T follicular helper cell (primary cell): ENCODE measurements at regions not wholly inside any gene's neighbourhood (a gene's known extent, or its start where the extent isn't known, plus 50 kb on each side); places are given as distances from the start of the nearest gene placed in this dataset.

Source experiments
- DNase-seq: peaks from one replicate; pipeline ENCODE4 v3.0.0-alpha.2; 2020; ENCODE audit warnings: low read depth

- DNase-seq = no peak
Observed at GRCh38 chr6:43903739-43904290, 133.8 kb downstream of the VEGFA start.

GRCh38 chr6:43901733-43902230 lies 131.8 kb downstream of the VEGFA start:
- DNase-seq = no peak

- no peak for DNase-seq
Observed at GRCh38 chr6:43900916-43901732, 131.1 kb downstream of the VEGFA start.

GRCh38 chr6:43900560-43900915 lies 130.5 kb downstream of the VEGFA start:
- DNase-seq = no peak

- no peak for DNase-seq
Observed at GRCh38 chr6:43899830-43900229, 129.8 kb downstream of the VEGFA start.

- DNase-seq = no peak
Observed at GRCh38 chr6:43898358-43899131, 128.5 kb downstream of the VEGFA start.

GRCh38 chr6:43897571-43898302 lies 127.7 kb downstream of the VEGFA start:
- no peak for DNase-seq

GRCh38 chr6:43896329-43897255 lies 126.6 kb downstream of the VEGFA start:
- no peak for DNase-seq

- DNase-seq = no peak
Observed at GRCh38 chr6:43895656-43896328, 125.8 kb downstream of the VEGFA start.

- DNase-seq = no peak
Observed at GRCh38 chr6:43893073-43893472, 123.1 kb downstream of the VEGFA start.

- no peak for DNase-seq
Observed at GRCh38 chr6:43891072-43891870, 121.3 kb downstream of the VEGFA start.

GRCh38 chr6:43890197-43891062 lies 120.4 kb downstream of the VEGFA start:
- no peak for DNase-seq

GRCh38 chr6:43887906-43888683 lies 118.1 kb downstream of the VEGFA start:
- DNase-seq = no peak

- DNase-seq = no peak
Observed at GRCh38 chr6:43887340-43887858, 117.4 kb downstream of the VEGFA start.

GRCh38 chr6:43886717-43887339 lies 116.8 kb downstream of the VEGFA start:
- no peak for DNase-seq

GRCh38 chr6:43886067-43886461 lies 116.1 kb downstream of the VEGFA start:
- no peak for DNase-seq
